GM21717 (cell line): ENCODE measurements at regions not wholly inside any gene's neighbourhood (a gene's known extent, or its start where the extent isn't known, plus 50 kb on each side); places are given as distances from the start of the nearest gene placed in this dataset.

Experiments used
- ATAC-seq: cut with Tn5 transposase; IDR thresholded peaks from one replicate; pipeline ENCODE4 v1.9.1; 2021; ENCODE audit warnings: mild to moderate bottlenecking, moderate library complexity; ENCODE audit not compliant: unreplicated experiment

DNA sequence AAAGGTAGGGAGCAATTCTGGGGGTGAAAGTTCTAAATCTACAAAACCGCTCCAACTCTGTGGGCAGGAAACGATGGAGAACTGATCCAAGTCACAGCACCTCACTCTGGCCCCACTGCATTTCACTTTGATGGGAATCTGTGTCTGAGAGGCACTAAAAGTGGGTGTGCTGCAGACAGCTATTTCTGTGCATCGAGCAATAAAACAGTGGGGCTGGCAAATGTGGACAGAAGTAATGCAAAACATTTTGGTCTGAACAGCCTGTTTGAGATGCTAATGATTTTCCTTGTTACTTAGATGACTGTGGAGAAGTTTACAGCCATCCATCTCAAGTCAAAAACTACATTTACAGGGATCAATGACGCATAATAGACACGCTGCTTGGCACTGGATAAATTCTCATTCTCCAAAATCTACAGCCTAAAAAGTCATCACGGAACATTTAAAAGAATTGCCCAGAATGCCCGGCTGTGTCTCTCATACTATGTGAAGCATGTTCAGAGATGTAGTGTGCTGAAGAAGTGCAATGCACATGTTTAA, 1671.6 kb upstream of the TENM3 start:
- no peak for ATAC-seq

DNA sequence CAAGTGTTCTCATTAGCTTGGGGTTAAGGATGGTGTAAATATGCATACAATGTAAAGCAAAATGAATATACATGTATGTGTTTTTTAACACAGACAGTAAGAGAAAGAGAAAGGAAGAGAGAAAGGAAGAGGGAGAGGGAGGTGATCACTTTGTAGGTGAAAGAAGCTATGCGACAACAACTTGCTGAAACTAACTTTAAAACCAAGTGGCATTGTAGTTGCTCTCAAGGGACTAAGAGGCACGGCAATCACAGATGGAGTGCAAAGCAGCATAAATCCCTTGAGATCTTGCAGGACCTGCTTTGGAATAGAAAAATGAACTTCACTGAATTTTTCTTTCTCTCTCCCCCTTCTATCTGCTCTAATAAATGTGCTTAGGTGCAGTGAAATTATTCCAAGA, 1665.0 kb upstream of the TENM3 start:
- ATAC-seq, result no peak

DNA sequence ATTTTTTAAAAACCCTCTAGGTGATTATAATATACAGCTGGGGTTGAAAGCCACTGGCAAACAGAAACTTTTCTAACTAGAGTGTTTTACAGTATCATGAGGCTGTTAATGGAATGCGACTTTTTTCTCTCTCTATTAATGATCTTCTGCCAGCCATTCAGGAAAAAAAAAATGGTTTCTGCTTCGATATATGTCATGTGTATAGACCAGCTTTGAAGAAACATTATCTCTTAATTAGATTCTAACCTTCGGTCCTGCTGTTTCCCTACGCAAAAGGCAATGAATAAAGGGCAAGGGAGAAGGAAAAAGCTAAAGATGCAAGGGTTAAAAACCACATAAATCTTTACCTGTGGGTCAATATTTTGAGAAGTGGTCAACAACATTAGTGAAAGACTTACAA, 1662.1 kb upstream of the TENM3 start:
- ATAC-seq, result no peak

DNA sequence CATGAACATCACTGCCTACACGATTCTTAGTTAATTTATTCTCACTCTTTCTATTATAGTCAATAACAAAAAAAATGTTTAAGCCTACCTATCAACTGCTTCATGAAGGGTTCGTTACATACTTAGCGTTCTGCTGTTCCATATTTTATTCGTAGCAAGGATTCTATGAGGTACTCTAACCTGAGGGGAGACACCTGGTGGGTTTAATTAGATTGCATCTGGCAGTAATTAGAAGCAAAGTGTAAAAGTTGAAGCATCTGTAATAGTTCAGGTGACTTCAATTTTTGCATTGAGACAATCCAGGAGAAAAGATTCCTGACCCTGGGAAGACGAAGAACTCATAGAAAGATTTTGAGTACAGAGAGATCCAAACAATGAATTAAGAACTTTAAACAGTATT, 1655.8 kb upstream of the TENM3 start:
- no peak for ATAC-seq

DNA sequence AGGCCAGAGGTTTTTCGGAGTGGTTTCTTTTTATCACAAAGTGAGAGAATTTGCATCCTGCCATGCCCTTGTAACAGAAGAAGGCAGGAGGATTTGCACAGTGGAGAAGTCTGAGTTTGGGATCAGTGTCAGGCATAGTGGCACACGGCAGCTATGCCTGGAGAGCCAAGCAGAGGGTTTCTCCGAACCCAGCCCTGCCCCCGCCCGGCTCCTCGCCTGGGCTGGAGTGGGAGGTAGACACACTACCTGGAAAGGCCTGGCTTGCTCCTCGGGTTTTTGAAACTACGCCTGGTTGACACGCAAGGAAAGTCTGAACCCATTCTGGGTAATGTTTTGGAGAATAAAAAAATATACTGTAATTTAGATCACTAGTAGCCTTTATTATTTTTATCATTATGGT, 1653.6 kb upstream of the TENM3 start:
- no peak for ATAC-seq

DNA sequence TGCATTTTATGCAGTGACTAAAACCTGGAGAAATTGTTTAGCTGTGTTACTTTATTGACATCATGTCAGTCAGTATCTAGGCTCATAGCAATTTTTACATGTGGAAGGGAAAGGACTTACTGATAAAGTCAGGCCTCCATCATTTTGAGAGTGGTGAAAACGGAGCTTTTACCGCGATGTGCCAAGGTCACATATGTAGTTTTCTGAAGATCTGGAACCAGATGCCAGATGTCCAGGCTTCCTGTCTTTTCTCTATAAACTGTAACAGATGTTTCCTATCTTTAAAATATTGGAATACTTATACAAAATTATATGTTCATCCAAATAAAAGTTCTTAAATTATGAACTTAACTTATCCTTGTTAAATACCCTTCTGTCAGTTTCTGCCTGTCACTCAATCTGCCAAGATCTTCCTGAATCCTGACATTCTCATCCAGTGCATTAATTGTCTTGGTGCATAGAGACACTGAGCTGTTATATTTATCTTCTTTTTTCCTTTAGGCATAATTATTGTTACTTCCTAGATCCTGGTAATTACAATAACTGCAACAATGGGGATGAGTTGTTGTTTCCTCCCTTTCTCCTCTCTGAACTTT, 1646.2 kb upstream of the TENM3 start:
- no peak for ATAC-seq

DNA sequence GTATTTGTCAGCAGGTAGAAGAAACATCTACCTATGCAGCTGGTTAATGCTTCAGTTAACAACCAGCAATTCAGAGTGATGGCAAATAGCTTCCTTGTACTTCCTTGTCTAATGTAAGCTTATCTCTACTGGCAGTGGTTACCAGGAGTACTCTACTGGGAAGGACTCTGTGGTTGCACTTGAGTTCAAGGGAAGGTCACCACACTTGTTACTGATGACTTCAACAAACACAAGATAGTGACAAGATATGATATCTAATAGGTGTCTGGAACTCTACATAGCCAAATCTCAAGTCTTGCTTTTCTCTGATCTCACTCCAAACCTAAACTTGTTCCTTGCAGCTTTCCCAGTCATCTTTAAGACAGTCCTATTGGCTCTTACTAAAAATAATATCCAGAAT, 1644.9 kb upstream of the TENM3 start:
- no peak for ATAC-seq

DNA sequence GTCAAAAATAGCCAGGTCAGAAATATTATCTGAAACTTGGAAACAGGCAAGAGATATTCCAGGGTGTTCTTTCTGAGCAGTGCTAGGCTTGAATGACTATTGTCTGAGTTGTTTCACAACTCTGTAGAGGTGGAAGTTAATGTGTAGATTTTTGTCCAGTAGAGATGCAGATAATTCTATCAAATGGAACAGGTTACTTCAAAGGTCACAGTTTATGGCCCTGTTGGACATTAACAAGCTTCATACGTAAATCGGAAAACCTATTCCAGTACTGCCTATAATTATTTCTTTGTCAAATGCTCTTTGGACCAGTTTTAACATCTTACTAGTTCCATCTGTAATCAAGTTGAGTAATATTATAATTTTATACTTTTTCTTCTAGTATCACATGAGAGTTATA, 1639.4 kb upstream of the TENM3 start:
- ATAC-seq, result no peak

DNA sequence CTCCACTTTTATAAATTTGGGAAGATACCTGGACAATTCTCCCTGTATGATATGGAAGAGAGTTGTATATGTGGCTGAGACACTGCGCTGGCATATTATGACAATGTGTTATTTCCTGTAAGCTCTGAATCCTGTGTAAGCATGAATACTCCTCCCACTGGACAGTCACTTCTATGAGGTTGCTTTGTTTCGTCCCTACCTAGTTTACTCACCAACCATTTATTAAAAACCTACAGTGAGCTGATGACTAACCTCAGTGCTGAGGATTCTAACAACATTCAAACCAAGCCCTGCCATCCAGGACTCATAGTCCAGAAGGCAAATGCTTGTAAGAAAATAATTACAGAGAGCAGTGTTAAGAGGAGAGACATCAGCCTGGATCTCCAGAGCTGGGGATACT, 1632.9 kb upstream of the TENM3 start:
- no peak for ATAC-seq

DNA sequence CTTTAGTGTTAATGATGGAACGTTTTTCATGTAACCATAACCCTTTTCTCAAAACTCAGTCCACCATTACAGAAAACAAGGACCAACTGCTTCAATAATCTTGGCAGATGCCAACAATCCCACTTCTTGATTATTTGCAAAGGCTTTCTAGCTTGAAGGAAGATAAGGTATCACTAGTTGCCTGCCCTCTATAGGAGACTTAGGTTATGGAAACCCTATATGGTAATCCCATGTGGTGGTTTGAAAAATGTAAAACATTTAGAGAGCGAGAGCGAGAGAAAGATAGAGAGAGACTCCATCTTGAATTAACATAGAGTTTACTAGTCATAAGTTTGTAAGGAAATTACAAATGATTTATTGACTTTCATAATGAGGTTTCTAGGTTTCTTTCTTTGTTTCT, 1627.5 kb upstream of the TENM3 start:
- no peak for ATAC-seq

DNA sequence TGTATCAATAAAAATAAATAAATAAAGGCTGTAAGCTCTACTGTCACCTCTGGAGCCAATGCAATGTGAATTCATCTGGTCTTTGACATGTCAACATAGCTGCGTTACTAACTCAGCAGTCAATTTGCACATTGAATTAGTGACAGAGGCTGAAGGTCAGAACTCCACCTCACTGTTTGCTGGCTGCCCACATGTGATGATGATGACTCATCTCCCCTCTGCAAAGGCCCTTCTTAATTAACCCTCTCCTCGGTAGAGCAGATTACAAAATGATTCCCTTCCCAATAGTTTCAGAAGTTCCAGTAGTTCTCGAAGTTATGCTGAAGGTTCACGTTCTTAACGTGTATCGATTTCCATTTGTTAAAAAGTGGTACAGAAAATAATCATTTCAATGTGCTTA, 1626.0 kb upstream of the TENM3 start:
- ATAC-seq, result no peak

DNA sequence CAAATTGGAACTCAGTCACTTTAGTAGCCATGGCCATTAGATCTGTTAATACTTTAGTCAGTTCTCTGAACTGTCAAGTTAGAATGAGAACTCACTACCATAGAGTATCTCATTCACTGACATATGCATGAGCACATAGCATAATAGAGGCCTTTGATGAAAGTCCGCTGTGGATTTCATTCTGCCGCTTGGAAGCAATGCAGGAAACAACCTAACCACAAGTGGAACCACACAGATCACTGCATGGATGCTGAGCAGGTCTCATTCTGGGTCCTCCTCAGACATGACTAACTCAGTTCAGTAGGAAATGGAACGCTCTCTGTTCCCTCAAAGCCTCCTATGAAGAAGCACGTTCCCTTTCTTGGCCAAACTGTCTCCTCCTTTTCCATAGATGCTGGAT, 1624.8 kb upstream of the TENM3 start:
- no peak for ATAC-seq

DNA sequence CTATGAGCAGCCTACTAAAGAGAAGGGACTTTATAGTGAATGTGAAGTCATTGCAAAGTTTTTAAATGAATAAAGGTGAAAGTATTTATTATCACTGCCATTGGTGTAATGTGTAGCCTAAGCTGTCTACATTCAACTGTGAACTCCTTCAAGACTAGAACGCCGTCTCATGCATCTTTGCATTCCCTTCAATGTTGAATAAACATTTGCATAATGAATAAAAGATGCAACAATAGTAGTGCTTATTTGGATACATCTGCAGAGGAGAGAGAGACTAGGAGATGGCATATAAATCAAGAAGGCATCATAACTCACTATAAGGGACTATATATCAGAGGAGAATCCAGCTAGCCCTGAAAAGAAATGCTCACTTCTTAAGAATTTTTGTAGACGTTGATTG, 1623.8 kb upstream of the TENM3 start:
- ATAC-seq, result no peak

DNA sequence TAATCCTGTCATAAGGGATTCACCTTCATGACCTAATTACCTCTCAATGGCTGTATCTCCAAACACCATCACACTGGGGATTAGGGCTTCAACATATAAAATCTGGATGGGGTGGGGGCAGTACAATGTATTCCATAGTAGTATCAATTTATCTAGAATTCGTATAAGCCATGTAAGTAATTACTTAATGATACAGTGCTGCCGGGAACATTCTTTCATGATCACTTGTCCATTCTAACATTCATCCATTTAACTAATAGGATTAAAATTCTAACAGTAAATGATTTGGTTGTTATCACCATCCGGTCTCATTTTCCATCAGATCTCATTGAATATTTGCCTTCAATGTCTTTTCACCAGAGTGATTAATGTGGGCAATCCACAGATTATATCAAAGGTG, 1620.9 kb upstream of the TENM3 start:
- ATAC-seq, result no peak

DNA sequence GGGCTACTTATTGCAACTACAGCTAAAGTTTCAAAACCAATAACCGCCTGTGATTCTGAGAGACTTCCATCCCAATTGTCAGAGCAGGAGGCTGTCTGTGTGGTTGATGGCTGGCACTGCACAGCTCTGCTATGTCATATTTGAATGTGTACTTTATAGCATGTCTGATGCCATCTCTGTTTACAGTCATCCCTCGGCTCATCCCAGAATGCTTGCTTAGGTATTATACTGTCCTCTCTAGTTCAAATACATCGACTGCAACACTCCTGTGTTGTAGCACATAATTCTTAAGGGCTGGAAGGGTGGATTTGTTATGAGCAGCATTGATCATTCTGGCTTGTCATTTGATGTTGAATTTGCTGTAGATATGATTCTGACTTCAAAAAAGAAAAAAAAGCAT, 1617.5 kb upstream of the TENM3 start:
- ATAC-seq, result no peak

DNA sequence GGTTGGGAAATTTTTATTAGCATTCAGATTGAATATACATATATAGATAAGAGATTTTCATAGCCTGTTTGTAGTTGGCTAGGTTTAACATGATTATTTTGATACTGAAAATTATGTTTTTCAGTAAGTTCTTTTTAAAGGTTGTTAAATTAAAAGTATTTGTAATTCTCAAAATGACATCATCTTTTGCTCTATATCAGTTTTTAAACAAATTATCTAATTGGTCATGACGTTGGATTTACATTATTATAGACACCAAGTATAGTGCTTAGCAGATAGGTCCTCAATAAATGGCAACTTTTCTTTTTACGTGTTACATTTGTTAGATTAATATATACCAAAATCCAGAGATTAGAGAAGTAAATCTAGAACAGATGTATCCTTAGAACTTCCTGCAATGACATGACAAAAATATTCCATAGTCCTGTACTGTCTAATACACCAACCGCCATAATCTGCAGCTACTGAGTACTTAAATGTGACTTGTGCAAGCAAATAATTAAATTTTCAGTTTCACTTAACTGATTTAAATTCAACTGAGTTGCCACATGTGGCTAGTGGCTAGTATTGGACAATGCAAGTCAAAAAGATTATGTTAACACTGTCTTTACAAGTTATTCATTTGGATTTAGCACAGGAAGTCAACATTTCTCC, 1613.1 kb upstream of the TENM3 start:
- no peak for ATAC-seq

DNA sequence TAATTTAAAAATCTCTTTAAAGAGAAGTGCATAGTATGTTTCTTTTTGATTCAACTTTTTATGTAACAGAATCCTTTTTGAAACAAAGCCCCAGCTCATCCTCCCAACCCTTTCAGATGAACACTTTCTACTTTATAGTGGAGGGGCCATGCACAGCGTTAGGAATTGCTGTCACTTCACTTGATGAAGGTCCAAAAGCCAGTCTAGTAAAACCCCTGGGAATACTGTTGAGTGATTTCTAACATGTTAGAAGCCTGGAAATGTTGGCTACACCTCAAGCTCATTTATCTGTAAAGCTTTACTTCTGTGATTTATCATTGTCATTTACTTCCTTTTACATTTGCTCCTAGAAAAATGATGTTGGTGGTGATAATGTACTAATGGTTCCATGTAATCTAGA, 1608.9 kb upstream of the TENM3 start:
- no peak for ATAC-seq

DNA sequence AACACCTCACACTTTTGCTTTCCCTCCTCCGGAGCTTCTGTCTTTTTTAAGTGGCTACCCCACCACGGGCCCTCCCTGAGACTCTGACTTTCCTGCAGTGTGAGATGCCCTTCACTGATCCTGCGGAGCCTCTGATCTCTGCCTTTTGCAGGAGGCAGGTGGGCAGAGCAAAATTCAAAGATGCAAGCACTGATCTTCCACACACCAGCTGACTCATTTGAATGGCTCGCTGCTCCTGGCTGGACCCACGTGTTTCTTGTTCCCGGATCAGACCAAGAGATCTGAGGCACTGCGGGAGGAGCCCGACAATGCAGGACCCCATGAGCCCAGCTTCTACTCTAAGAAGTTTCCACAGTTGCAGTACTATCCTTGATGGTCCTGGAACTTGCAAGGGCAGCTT, 1607.9 kb upstream of the TENM3 start:
- ATAC-seq, result no peak

DNA sequence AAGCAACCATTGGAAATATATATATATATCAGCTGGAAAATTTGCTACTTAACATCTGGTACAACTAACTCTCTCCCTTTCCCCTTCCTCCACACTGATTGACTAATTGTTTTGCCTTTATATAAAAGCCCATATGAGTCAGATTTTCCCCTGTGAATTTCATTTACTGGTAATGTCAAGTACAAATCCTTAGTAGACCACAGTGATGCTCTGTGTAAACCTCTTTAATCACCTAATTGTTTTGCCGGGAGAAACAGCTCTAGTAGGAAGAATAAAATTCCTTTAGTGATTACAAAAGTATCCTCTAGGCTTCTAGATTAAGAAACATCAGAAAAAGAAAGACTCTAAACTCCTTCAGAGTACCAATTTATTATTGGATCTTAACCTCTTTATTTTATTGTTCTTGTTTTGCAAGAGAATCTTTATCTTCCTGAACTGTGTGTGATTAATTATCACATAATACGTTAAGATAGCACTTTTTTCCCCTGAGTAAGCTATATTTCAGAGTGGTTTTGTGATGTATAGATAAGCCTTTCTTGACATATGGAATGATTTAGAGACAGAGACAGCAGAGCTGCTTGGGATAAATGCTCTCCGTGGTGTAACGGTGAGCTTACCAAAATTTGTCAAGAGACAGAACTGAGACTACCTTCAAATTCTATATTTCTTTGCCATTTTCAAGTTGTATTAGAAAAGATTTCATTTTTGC, 1606.4 kb upstream of the TENM3 start:
- ATAC-seq, result no peak

DNA sequence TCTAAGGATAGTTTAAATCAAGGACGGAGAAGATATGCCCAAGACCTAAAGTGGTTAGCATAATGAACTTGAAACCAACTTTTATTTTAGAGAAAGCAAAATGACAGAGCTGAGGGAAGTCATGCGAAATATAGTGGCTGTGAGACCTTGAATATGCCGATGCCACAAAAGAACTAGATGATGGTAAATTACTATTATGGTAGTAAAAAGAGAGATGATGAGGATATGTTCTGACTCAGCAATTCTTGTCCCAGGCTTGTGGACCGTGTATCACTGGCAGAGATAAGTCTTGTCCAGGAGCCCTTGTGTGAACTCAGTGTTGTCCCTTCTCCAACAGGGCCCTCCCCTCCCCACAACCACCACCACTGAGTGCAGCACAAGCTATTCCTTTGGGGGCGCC, 1605.6 kb upstream of the TENM3 start:
- peak; percentile 62 for ATAC-seq

DNA sequence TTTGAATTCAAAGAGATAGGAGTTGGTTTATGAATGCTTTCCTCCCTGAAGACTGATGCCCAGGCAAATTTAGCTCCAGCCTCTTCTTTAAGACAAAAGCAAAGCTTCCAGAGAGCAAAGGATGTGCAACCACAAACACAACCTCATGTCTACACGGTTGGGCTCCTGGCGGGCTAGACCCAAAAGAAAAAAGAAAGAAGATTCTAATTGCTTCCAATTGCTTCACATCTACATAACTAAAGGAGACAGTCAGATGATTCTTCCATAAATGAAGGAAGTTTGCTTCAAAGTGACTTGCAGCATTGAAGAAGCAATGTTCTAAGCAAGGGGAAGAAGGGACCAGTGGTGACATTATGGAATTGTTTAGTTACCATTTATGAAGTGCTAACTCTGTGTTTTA, 1603.0 kb upstream of the TENM3 start:
- ATAC-seq, result no peak

DNA sequence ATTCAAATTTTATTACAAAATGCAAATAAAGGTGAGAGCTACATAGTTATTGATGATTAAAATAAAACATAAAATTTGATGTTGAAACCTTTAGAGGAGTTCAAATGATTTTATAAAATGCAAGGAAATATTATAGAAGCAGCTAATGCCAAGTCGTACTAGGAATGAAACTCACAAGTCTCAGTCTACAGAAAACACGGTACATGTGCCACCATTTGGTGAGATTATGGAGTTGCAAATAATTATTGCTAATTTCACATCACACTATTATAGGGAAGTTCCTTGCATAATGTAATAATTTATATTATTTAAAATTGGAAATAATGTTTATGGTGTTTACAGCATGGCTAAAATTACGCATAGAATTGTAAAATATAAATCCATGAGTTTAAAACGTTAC, 1601.7 kb upstream of the TENM3 start:
- ATAC-seq, result no peak
